GM18873 (cell line): ENCODE measurements at regions not wholly inside any gene's neighbourhood (a gene's known extent, or its start where the extent isn't known, plus 50 kb on each side); places are given as distances from the start of the nearest gene placed in this dataset.
"Not testable (repeated sequence)": the region's sequence is repeated elsewhere in the genome, so short reads cannot be mapped to it uniquely, and the experiment has no call there.

Experiments
- ATAC-seq: cut with Tn5 transposase; IDR thresholded peaks from one replicate; pipeline ENCODE4 v1.9.1; 2021; ENCODE audit warnings: mild to moderate bottlenecking, moderate library complexity, moderate number of reproducible peaks; ENCODE audit not compliant: unreplicated experiment, low FRiP score

DNA sequence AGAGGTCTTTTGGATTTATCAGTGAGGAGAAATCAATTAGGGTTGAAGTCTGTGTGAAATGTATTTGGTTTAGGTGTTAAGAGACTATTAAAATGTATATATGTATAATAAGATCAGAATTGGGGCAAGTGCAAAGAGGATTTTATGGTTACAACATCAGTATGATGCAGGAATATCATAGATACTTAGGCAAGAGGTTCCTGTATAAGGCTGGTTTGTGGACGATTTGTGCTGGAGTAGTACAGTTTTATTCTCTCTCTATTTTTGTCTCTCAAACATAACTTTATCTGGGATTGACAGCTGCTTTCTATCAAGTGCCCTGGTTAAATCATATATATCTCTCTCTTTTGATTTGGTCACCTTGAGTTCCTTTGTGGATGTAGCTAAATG, 142.5 kb downstream of the CTH start:
- no peak for ATAC-seq

DNA sequence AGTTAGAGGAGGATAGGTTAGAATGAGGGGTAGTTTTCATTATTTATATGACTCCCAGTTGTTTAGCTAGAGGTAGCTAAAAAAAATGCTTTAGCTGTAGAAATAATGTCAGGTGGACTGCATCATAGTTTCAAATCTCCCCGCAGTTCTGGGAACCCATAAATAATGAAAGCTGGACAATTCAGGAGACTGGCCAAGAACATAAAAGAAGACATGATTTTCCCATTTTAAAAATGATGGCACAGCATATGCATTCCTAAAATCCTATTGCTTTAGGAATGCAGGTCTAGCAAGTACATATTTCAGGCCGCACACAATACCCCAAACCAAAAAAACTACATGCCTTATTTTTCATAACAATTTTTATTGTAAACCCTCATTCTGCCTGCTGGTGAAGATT, 143.3 kb downstream of the CTH start:
- no peak for ATAC-seq

- no peak for ATAC-seq
Observed at GRCh38 chr1:70556541-70556940, 145.5 kb downstream of the CTH start.

GRCh38 chr1:70567167-70567566, 156.1 kb downstream of the CTH start:
- ATAC-seq: no peak

DNA sequence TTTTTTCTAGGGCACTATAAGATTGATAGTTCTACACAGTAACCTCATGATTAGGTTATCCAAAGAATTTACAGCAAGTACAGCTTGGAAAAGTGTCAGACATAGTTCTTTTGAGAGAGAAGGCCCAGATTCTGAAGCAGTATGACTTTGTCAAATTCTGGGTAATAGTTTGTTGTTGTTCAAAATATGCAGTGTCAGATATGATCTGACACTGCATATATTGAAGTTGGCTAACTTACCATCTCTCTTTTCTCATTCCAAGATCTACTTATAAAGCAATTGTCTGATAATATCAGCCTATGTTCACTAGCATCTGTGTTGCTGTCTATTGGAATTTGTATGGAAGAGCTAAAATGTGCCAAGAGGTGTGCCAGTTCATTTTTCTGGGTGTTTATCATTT, 160.1 kb downstream of the CTH start:
- ATAC-seq: no peak

DNA sequence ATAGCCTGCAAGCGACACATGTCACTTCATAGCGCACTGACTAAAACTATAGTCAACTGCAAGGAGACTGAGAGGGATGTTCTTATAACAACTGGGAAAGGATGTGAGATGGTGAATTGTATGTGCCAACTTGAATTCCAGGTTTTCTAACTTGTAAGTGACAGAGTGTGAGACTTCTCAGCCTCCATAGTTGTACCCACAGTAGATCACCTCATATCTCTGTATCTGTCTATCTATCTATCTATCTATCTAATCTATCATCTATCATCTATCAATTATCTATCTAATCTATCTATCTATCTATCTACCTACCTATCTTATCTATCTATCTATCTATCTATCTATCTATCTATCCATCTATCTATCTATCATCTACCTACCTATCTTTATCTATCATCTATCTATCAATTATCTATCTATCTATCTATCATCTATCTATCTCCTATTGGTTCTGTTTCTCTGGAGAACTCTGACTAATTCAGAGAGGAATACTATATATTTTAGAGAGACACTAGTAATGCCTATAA, 162.3 kb downstream of the CTH start:
- no peak for ATAC-seq

DNA sequence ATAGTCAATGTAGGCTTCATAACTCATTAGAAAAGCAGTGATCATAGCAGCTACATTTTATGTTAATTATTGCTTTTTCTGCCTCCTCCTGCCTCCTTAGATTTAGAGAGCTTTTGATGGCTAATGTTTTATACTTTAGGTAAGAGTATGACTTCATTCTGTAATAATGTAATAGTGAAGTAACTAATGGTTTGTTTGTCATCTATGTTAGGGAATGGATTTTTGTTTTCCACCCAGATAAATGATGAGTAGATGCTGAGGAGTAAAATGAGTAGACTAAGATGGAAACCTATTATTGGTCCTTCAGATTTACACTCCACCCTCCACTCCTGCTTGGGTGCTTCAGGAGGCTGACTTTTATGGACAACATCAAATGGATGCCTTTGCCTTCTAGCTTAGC, 170.6 kb downstream of the CTH start:
- ATAC-seq: no peak

GRCh38 chr1:70583522-70583921, 172.5 kb downstream of the CTH start:
- ATAC-seq: peak; percentile 93

DNA sequence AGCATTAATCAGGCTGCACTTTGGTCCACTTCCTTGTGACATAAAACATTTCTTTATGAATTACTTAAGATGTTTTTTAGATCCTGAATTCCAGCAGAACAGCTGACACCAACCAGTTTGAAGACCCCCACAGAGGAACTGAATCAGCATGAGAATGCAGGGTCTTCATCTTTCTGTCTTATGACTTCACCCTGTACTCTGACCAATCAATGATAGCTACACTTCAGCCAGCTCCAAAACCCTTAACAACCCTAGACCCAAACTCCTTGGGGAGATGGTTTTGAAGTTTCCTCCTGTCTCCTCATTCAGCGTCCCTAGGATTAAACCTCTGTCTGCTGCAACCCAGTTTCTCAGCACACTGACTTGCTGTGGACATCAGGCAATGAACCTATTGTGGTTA, 175.0 kb downstream of the CTH start:
- no peak for ATAC-seq

DNA sequence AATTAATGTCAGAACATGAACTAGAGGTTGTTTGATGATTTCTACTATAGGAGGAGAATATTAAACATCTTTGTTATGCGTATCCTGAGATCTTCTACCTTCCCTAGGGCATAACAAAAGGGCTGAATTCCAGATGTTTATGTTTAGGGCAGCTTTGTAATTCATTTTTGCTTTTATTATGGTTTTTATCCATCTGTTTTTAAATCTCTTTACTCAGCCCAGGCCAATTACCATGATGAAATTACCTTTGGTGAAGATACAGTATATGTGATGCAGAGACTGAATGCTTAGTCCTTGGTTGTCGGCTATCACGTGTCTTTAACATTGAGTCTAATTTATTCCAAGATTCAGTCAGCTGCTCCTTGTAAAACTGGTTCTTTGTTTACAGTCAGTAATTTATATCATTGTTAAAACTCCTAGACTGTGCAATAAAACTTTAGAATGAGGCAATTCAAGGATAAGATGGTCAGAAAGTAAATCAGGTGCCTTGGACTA, 176.9 kb downstream of the CTH start:
- no peak for ATAC-seq

- ATAC-seq: not testable (repeated sequence)
Observed at GRCh38 chr1:70593551-70593950, 182.5 kb downstream of the CTH start.

GRCh38 chr1:70608815-70609214, 197.7 kb downstream of the CTH start:
- ATAC-seq: no peak

- ATAC-seq: not testable (repeated sequence)
Observed at GRCh38 chr1:70610164-70610563, 199.1 kb downstream of the CTH start.

- no peak for ATAC-seq
Observed at GRCh38 chr1:70616946-70617345, 205.9 kb downstream of the CTH start.

DNA sequence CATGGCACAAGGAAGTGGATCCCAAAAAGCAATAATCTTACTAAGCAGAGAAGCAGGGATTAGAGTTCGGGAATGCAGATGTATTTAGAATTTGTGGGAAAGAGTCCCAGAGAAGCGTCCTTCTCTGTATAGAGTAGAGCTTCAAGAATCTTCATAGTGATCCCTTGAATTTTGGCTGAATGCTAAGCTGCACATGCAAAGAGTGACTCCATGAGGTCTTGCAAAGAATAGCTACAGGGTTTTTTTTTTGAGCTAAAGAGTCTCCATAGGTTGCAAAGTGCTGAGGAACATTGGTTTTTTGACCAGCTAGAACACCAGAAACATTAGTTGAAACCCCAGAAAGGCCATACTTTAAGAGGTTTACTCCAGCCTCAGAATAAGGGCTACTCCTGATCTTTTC, 206.7 kb downstream of the CTH start:
- no peak for ATAC-seq

DNA sequence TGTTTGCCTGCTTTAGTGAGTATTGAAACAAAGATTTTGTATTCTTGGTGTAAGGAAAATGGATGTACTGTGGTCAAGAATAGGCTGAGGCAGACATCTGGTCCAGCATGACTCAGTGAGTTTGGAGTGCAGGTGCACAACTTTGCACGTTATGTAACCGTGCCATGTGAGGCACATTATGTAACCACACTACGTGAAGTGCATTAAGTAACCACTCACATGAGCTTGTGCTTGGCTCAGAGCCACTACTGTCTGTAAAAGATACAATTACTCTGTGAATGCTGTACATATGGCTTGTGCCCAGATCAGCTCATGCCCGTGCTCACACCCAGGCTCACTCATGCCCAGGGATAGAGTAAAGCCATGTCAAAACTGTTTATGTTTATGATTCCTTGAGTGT, 216.8 kb downstream of the CTH start:
- no peak for ATAC-seq

DNA sequence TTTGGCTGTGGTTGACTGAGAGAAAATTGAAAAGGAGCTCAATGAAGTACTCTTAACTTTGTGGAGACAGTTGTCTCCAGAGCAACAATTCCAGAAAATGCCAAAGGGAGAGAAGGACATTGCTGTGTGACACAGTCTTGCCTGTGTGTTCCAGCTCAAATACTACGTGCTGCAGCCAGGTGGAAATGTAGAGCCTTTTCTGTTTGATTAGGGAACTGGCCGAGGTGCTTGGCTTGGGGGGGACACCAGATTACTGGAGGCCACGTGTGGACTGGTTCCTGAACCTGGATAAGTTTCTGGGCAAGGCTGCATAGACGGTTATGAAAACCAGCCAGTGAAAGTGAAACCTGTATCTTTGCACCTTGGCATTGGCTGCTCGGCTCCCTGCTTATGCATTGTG, 217.9 kb downstream of the CTH start:
- ATAC-seq: no peak

GRCh38 chr1:70633004-70633403, 221.9 kb downstream of the CTH start:
- no peak for ATAC-seq

GRCh38 chr1:70635868-70636267, 224.8 kb downstream of the CTH start:
- no peak for ATAC-seq

DNA sequence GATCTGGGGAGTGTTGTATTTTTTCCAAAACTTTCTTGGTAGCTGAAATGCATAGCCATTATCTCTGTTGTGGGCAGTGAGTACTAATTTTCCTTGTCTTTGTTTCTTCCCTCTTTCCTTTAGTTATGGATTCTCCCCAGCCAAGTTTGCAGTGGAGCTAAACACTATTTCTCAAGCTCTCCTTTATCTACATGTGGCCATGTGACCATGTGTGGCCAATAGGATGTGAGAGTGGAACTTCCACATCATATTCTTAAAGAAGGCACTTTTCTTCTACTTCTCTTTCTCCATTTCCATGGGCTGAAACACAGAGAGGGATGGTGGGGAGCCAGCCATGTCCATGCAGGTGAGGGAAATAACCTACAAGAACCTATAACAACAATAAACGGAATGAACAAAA, 230.8 kb downstream of the CTH start:
- no peak for ATAC-seq

- ATAC-seq: no peak
Observed at GRCh38 chr1:70656361-70656760, 245.3 kb downstream of the CTH start.

DNA sequence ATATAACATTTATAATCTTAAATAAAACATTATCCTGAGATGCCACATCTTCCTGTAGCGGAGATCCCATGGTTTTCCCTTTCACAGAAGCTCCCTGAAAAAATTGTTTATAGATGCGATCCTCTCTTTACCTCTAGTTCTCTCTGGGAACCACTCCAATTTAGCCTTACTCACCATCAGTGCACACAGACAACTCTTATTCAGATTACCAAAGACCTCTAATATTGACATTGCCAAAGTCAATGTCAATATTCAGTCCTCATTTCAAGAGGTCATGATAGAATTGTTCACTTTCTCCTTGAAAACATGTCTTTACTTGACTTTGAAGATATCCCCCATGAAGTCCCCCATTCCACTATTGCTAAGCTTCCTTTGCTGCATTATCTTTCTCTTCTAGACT, 248.8 kb downstream of the CTH start:
- ATAC-seq: no peak
